HG02981 (cell line): ENCODE measurements at regions not wholly inside any gene's neighbourhood (a gene's known extent, or its start where the extent isn't known, plus 50 kb on each side); places are given as distances from the start of the nearest gene placed in this dataset.

Experiments
- ATAC-seq: cut with Tn5 transposase; IDR thresholded peaks from one replicate; pipeline ENCODE4 v1.9.1; 2021; ENCODE audit warnings: mild to moderate bottlenecking, moderate library complexity; ENCODE audit not compliant: unreplicated experiment

DNA sequence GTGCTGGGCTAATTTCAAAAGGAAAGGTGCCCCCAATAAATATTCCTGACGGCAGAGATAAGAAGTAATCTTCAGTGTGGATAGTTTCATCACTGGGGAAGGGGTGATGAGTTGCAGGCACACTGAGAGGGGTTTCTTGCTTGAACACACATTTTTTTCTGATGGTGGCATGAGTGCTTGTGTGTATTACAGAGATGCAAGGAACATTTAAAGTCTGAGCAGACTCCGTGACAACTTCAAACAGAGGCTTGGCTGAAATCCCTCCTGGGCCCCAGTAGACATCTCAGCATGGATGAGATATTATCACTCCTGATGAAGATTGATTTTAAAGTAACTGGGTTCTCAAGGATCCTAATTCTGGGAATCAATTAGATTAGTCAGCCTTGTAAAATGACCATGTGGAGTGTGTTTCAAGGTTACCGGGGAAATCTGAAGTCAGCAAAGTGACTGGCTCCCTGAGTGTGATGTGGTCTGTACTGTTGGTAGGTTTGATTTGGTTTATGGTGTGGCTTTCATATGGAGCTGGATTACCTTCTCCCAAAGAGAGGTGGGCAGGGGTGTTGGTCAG lies 435.8 kb upstream of the EEF2KMT start:
- ATAC-seq: no peak

DNA sequence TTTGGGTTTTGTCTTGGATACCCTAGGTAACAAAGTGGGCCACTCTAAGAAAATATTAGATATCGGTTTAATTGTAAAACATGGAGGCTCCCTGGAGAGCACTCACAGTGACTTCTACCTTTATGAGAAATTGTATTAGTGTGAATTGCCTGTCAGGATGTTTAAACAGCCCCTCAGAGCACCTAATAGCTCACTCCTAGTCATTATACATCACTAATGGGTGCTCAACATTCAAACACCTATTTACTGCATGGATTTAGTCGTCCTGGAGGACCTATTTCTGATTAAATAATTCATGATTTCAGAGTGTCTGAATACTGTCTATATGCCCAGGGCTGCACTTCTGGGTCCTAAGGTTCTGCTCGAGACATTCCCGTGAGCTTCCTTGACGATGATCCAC lies 430.2 kb upstream of the EEF2KMT start:
- ATAC-seq: no peak

DNA sequence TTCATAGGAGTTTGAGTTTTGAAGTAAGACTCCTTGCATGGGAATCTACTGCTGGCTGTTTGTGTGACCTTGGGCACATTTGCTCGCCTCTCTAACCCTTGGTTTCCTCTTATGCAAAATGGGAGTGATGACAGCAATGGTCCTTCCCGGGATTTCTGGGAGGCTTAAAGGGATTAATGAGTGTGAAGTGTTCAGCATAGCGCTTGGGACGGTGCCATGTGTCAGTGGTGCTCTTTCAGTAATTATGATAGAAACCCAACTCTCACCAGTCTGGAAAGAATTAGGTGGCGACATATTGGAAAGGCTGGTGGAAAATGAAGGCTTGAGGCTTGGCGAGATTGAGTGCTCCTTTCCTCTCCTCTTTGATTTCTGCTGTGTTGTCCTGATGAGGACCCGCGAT lies 429.2 kb upstream of the EEF2KMT start:
- no peak for ATAC-seq

- no peak for ATAC-seq
Observed at GRCh38 chr16:5523829-5524228, 426.2 kb upstream of the EEF2KMT start.

GRCh38 chr16:5516115-5516514 lies 418.5 kb upstream of the EEF2KMT start:
- no peak for ATAC-seq

DNA sequence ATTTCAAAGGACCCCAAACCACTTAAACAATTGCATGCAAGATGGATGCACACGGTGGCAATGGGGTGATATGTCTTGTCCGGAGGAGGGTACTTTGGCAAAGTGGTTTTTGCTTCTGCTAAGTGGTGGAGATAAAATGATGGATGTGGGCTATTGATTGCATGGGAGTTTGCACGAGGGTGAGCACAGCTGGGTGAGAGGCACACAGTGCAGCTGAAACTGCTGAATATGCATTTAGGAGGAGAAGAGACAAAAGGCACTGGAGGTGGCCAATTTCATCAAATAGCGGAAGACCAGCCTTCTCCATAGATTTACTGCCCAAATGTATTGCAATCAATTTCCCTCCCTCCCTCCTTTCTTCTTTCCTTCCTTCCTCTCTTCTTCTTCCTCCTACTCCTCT lies 414.4 kb upstream of the EEF2KMT start:
- ATAC-seq: no peak

DNA sequence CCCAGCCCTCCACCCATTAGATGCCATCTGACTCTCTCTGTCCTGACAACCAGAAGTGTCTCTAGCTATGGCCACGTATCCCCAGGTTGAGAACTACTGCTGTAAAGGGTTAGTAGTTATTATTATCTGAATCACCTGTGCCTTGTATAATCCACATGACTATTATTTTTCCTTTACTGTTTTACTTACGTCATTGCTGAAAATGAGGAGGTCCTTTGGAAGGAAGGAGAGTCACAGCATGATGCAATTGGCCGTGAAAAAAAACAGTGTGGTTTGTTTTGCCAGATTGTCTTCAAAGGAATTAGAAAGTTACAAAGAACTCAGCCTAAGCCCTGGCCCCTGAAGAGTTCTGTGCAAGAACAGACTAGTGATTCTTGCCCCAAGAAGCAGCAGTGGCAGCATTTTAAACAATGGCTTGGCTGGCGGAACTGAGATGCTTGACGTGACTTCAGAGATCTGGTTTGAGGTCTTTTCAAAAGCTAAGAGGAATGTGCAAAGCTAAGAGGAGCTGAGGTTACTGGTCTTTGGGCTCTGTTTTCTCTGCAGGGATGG lies 413.3 kb upstream of the EEF2KMT start:
- ATAC-seq: no peak

DNA sequence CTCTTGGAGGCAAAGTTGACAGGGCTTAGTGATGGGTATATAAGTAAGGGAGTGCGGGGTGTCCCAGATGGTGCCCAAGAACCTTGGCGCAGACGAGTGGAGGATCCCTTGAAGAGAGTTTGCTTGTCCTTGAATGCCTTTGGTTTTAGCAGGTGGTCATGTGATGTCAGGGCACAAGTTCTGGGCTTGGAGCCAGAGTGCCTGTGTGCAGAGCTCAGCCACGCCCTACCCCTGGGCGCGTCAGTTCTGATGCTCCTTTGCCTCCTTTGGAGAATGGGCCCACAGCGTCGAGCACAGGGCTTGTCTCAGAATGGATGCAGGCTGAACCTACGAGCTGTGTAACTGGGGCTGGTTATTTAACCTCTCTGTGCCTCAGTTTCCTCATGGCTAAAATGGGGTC lies 412.2 kb upstream of the EEF2KMT start:
- no peak for ATAC-seq

GRCh38 chr16:5509336-5509735 lies 411.7 kb upstream of the EEF2KMT start:
- ATAC-seq: no peak

DNA sequence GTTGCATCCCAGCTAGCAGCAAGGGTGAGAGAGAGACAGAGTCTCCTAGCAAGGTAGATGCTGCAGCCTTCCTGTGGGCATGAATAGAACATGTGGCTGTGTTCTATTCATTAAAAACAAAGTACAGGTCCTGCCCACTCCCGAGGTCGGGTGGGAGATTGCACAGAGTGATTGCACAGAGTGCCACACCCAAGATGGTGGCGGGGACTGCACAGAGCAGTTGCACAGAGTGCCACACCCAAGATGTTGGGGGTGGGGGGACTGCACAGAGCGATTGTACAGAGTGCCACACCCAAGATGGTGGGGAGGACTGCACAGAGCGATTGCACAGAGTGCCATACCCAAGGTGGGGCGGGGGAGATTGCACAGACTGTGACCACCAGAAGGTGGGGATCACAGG lies 410.8 kb upstream of the EEF2KMT start:
- no peak for ATAC-seq

DNA sequence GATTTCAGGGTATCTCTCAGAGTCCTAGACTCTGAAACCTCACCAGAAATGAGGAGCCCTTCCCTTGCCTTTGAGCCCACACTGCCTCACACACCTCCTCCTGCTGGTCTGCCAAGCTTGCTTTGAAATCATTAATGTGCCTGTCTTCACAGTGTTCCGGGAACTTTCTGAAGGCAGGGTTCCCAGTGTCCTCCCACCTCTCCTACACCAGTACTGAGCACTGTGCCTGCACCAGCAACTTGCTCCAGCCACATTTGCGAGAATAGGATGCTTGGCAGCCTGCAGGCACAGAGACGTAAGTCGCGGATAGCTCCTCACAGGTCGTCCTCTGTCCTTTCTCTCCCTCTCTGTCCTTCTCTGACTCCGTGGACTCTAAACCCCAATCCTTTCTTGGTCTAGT lies 408.4 kb upstream of the EEF2KMT start:
- no peak for ATAC-seq

GRCh38 chr16:5505091-5505887 lies 407.7 kb upstream of the EEF2KMT start:
- no peak for ATAC-seq

DNA sequence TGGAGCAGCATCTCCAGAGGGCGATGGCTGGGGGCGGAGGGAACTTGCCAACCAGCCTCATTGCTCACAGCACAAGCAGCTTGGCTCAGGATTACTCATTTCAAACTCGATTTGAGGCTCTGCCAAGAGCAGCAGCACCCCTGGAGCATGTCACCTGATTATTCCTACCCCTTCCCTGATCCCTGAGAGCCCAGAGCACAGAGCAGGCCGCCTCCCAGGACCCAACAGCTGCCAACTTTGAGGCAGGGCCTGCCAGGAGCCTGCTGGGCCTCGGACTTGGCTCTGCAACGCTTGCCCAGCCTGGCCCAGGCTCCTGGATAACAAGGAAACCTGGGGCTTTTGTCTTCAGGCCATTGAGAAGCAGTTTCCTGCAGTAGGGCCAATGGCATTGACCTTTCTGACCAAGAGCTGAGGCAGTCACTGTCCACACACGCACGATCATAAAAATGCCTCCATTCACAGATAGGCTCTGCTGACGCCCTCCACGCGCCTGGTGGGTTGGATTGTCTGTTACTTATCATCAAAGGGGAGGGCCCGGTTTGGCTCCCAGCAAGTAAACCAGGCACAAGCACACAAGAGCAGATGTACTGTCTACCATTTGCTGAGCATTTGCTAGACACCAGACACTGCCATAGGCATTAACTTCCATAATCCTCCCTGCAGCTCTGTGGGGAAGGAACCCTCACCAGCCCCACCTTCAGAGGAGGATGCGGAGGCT lies 406.6 kb upstream of the EEF2KMT start:
- no peak for ATAC-seq

GRCh38 chr16:5502944-5503343 lies 405.3 kb upstream of the EEF2KMT start:
- ATAC-seq: no peak

GRCh38 chr16:5502467-5502869 lies 404.9 kb upstream of the EEF2KMT start:
- no peak for ATAC-seq

GRCh38 chr16:5500526-5500925 lies 402.9 kb upstream of the EEF2KMT start:
- ATAC-seq: no peak

GRCh38 chr16:5498562-5498961 lies 401.0 kb upstream of the EEF2KMT start:
- no peak for ATAC-seq

DNA sequence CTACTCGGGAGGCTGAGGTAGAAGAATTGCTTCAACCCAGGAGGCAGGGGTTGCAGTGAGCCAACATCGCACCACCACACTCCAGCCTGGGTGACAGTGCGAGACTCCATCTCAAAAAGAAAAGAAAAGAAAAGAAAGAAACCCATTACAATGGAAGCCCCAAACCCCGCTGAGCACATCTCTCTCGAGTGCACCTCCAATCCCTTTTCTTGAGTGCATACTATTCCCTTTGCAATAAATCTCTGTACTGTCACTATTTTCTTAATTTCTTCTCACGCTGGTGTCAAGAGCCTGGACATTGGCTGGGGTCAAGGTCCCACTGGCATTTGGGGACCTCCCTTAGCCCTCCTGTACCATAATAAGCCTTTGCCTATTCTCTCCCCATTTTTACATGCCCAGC lies 398.4 kb upstream of the EEF2KMT start:
- no peak for ATAC-seq

DNA sequence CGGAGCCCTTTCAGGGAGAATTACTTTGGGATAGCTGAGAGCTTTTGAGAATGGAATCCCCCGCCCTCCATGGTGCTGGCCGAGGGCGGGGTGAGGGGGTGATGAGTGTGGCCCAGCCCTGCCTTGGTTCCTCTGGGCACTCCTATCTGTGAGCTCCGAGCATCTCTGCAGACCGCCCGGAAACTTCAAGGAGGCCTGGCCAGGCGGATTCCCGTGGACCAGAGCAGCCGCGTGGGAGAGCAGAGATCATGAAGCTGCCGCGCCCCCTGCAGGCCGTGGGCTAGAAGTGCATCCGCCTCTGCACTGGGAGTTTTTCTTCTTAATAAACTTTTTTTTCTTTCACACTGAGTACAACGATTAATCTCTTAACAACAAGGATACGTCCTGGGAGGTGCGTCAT lies 392.9 kb upstream of the EEF2KMT start:
- ATAC-seq: no peak

GRCh38 chr16:5488581-5488980 lies 391.0 kb upstream of the EEF2KMT start:
- ATAC-seq: no peak

DNA sequence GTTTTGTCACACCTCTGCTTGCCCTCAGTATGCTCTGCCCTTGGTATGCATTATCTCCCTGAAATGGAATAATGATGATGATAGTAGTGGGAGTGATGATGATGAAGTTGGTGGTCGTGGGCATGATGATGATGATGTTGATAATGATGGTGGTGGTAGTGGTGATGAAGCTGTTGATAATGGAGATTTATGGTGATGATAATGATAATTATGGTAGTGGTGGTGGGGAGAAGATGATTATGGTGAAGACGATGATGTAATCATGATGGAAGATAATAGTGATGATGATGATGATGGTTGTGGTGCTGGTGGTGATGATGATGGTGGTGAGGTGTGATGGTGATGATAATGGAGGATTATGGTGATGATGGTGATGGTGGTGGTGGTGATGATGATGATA lies 390.1 kb upstream of the EEF2KMT start:
- ATAC-seq: no peak

DNA sequence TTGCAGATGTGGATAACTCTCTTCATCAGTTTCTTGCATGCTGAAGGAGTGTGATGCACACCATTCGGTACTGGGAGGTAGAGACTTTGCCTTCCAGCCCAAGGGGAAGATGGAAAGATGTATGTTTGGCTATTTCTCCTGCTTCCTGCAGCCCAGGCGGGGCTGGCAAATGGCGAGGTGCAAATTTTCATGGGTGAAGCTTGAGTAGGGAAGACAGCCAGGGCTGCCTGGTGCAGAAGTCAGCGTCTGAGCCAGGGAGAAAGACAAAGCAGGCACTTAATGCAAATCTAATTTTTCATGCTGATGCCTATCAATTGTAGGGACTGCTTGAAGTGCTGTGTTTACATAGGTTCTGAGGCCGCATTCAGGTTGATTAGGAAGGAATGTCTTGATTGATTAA lies 384.7 kb upstream of the EEF2KMT start:
- ATAC-seq: no peak
